GM12891 (cell line): ENCODE measurements at regions not wholly inside any gene's neighbourhood (a gene's known extent, or its start where the extent isn't known, plus 50 kb on each side); places are given as distances from the start of the nearest gene placed in this dataset.

ENCODE experiments used
- POLR2A ChIP-seq: IDR thresholded peaks from 2 replicates; pipeline ENCODE4 v1.6.1; 2011; ENCODE audit warnings: low read depth, low read length, control low read depth
- POLR2AphosphoS5 ChIP-seq: IDR thresholded peaks from 2 replicates; pipeline ENCODE4 v1.6.1; 2011; ENCODE audit warnings: low read depth, low read length, control low read depth
- POU2F2 ChIP-seq: IDR thresholded peaks from 2 replicates; pipeline ENCODE4 v1.6.1; 2011; ENCODE audit warnings: low read depth, mild to moderate bottlenecking, control low read depth, low read length, moderate library complexity
- TAF1 ChIP-seq: IDR thresholded peaks from 2 replicates; pipeline ENCODE4 v1.6.1; 2011; ENCODE audit warnings: low read depth, low read length, control low read depth

GRCh38 chr3:94607778-94608177 is 544.9 kb downstream of the NSUN3 start:
- no peak for TF ChIP-seq POLR2AphosphoS5
- TF ChIP-seq POLR2A: no peak
- no peak for TF ChIP-seq TAF1
- TF ChIP-seq POU2F2: no peak
